AG04449 (cell line): ENCODE measurements at regions not wholly inside any gene's neighbourhood (a gene's known extent, or its start where the extent isn't known, plus 50 kb on each side); places are given as distances from the start of the nearest gene placed in this dataset.

Experiments used
- CTCF ChIA-PET: fragments of 350-600 bp; formaldehyde crosslinking; extraction: SDS; loops from one replicate; lab custom pipeline; 2021; ENCODE audit warnings: antibody characterized with exemption; lab: Yijun Ruan, JAX
- POLR2A ChIA-PET: fragments of 400-600, 350-600 bp; formaldehyde crosslinking; extraction: SDS; loops from one replicate; lab custom pipeline; 2020; ENCODE audit warnings: antibody characterized with exemption, inconsistent platforms; lab: Yijun Ruan, JAX
- DNase-seq: peaks from one replicate; pipeline ENCODE4 v3.0.0-alpha.2; 2010; ENCODE audit warnings: low read depth, low spot score
- H3K4me3 ChIP-seq: 2 replicates; pipeline ENCODE4 v1.5.1; 2011; ENCODE audit warnings: low read depth, mild to moderate bottlenecking, control low read depth, low read length
- TF ChIP-seq, protein P1 (sequence below): IDR thresholded peaks from one replicate; pipeline ENCODE4 v1.5.1; 2011; ENCODE audit warnings: mild to moderate bottlenecking, moderate library complexity, low read length, control low read depth, inconsistent platforms; ENCODE audit not compliant: insufficient read depth; ENCODE audit errors: missing control alignments

GRCh38 chr6:114436691-114437090 is 93.9 kb upstream of the HS3ST5 start:
- ChIA-PET CTCF (no interaction called here), POLR2A (no interaction called here)
- no peak for DNase-seq
- TF ChIP-seq, protein P1, sequence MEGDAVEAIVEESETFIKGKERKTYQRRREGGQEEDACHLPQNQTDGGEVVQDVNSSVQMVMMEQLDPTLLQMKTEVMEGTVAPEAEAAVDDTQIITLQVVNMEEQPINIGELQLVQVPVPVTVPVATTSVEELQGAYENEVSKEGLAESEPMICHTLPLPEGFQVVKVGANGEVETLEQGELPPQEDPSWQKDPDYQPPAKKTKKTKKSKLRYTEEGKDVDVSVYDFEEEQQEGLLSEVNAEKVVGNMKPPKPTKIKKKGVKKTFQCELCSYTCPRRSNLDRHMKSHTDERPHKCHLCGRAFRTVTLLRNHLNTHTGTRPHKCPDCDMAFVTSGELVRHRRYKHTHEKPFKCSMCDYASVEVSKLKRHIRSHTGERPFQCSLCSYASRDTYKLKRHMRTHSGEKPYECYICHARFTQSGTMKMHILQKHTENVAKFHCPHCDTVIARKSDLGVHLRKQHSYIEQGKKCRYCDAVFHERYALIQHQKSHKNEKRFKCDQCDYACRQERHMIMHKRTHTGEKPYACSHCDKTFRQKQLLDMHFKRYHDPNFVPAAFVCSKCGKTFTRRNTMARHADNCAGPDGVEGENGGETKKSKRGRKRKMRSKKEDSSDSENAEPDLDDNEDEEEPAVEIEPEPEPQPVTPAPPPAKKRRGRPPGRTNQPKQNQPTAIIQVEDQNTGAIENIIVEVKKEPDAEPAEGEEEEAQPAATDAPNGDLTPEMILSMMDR, result no peak
- no peak overlapping the region for H3K4me3 ChIP-seq

DNA sequence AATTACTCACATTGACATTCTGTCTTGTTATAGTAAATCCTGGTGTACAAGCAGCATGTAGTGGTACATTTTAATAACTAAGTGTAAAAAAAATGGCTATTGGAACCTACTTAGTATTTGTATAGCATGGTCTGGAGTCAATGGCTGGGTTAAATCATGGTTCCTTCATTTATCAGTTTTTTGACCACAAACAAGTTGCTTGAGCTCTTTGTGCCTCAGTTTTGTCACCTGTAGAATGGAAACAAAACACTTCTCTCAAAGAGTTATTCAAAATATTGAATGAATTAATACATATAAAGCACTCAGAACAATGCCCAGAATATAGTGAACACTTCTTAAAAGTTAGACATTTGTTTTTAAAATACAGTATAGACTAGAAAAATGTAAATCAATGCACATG is 93.2 kb upstream of the HS3ST5 start:
- CTCF ChIA-PET, result no interaction called here
- POLR2A ChIA-PET, result no interaction called here
- no peak overlapping the region for H3K4me3 ChIP-seq
- TF ChIP-seq, protein P1, result no peak
- no peak for DNase-seq

GRCh38 chr6:114432400-114432799 is 89.6 kb upstream of the HS3ST5 start:
- CTCF ChIA-PET, result no interaction called here
- POLR2A ChIA-PET, result no interaction called here
- no peak for DNase-seq
- TF ChIP-seq, protein P1, result no peak
- H3K4me3 ChIP-seq, result no peak overlapping the region

DNA sequence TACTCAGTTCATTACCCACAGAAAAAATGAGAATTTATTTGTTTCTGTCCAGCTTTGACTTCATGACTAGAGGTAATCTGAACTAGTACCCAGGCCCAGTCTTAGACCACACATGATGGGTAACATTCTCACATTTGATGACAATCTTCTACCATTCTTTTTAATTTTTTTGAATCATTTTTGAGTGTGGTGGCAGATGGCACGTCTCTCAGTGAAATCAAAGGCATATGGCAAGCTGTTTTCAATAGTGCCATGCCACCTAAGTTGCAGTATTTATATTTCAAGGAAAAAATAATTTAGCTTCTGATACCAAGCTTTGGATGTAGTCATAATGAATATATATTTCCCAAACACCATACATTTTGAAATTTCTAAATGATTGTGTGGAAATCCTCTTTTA is 88.8 kb upstream of the HS3ST5 start:
- no peak for DNase-seq
- no peak overlapping the region for H3K4me3 ChIP-seq
- ChIA-PET CTCF (no interaction called here), POLR2A (no interaction called here)
- TF ChIP-seq, protein P1, result no peak

DNA sequence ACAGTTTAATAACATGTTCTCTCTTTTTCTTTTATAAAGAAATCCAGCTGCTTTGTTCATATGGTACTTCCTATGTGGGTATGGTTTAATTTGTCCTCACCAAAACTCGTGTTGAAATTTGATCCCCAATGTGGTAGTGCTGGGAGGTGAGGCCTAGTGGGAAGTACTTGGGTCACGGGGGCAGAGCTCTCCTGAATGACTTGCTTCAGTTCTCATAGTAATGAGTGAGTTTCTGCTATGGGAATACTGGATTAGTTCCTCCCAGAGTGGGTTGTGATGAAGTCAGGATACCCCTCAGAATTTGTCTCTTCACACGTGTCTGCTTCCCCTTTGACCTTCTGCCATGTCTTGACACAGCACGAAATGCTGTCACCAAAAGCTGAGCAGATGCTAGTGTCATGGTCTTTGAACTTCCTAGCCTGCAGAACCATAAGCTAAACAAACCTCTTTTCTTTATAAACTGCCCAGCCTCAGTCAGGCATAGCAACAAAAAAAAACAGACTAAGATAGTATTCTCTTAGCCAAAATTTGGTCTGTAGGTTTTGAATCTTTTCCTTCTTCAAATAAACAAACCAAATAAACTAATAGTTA is 87.8 kb upstream of the HS3ST5 start:
- TF ChIP-seq, protein P1, result no peak
- no peak for DNase-seq
- H3K4me3 ChIP-seq, result no peak overlapping the region
- ChIA-PET CTCF (interaction anchor here (1.3 kb wide), 1 partner anchor 435 kb away, joined by 3 read pairs; no protein-coding TSS in a partner anchor), POLR2A (no interaction called here)

GRCh38 chr6:114428341-114428740 is 85.5 kb upstream of the HS3ST5 start:
- POLR2A ChIA-PET, result no interaction called here
- no peak overlapping the region for H3K4me3 ChIP-seq
- TF ChIP-seq, protein P1, result no peak
- DNase-seq, result no peak
- CTCF ChIA-PET, result no interaction called here
